NT2/D1 (cell line): ENCODE measurements at regions not wholly inside any gene's neighbourhood (a gene's known extent, or its start where the extent isn't known, plus 50 kb on each side); places are given as distances from the start of the nearest gene placed in this dataset.

Source experiments
- SUZ12 ChIP-seq: IDR thresholded peaks from 2 replicates; pipeline ENCODE4 v1.6.1; 2011; ENCODE audit not compliant: insufficient read length, insufficient read depth; ENCODE audit errors: extremely low read depth
- YY1 ChIP-seq: IDR thresholded peaks from 2 replicates; pipeline ENCODE4 v1.6.1; 2011; ENCODE audit not compliant: insufficient read length, insufficient read depth
- ZNF274 ChIP-seq: IDR thresholded peaks from 2 replicates; pipeline ENCODE4 v1.6.1; 2011; ENCODE audit warnings: mild to moderate bottlenecking, low read depth, low read length

DNA sequence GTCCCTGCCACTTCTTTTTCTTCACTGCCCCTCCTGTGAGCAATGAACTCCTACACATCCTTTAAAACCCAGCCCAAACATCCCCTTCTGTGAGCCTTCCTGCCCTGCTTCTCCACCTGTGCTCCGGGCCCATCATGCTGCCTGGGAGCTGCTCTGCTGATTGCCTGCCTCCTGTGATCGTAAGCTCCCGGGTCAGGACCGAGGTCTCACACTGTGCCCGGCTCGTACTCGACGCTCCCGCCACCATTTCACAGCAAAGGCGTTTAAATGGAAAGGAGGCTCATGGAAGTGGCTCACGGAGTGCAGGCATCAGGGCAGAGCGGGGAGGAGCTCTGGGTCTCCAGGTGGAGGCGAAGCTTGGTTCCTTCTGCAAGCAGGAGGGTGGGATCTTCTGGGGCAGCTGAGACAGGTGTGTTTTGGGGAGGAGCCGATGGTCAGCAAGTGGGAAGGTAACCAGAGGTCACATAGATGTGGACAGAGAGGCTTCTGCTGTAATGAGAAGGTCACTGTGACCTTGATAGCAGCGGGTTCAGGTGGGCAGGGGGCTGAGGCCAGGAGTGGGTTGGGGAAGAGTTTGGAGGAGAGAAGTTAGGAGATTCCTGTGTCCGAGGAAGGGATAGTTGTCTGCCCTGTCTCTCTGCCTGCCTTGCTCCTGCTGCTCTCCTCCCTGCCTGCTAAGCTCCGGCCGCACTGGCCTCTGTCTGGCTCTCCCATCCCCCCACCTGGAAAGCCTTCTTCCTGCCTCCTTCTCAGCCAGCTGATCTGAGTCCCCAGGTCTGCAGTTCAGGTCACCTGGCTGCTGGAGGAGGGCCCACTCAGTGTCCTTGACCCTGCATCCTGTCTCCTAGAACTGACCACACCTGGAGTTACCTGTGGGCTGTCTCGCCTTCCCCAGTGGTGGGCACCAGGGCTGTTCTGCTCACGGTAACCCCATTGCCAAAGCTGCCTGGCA is 52.7 kb upstream of the FRMD1 start:
- TF ChIP-seq YY1 (no peak), SUZ12 (no peak), ZNF274 (no peak)
